IMR-90 (cell line): ENCODE measurements at regions not wholly inside any gene's neighbourhood (a gene's known extent, or its start where the extent isn't known, plus 50 kb on each side); places are given as distances from the start of the nearest gene placed in this dataset.

Source experiments
- ATAC-seq: fragments of 200-7000 bp; cut with Tn5 transposase; 2 replicates; pipeline ENCODE4 v1.9.1; 2020; ENCODE audit warnings: low read depth, mild to moderate bottlenecking, moderate library complexity
- BruUV-seq: library from RNA; stranded (reverse); fragments of 400-500 nt; replicated peaks from 2 replicates; lab custom pipeline; 2021; lab: Mats Ljungman, UMichigan
- CTCF ChIA-PET: fragments of 300-600 bp; formaldehyde crosslinking; extraction: SDS; loops from one replicate; lab custom pipeline; 2021; ENCODE audit warnings: antibody characterized with exemption; lab: Yijun Ruan, JAX
- POLR2A ChIA-PET: fragments of 300-600 bp; sonication (Branson Sonifier 250); formaldehyde crosslinking; loops from one replicate; lab custom pipeline; 2022; ENCODE audit warnings: antibody characterized with exemption; ENCODE audit not compliant: unreplicated experiment; lab: Charles Lee
- DNase-seq: peaks from one replicate; pipeline ENCODE4 v3.0.0; 2013
- H2AFZ ChIP-seq: replicated peaks from 2 replicates; pipeline ENCODE3; 2013; ENCODE audit warnings: low read length, mild to moderate bottlenecking; ENCODE audit not compliant: poor library complexity
- H2AK5ac ChIP-seq: 2 replicates; pipeline ENCODE4 v1.6.1; 2013; ENCODE audit warnings: low read depth, low read length, inconsistent platforms
- H2AK9ac ChIP-seq: replicated peaks from 2 replicates; pipeline ENCODE3; 2013; ENCODE audit warnings: mild to moderate bottlenecking, low read depth, low read length, moderate library complexity; ENCODE audit not compliant: poor library complexity
- H2BK120ac ChIP-seq: 2 replicates; pipeline ENCODE4 v1.6.1; 2013; ENCODE audit warnings: low read depth, low read length, inconsistent platforms
- H2BK15ac ChIP-seq: 3 replicates; pipeline ENCODE4 v1.6.1; 2013; ENCODE audit warnings: low read depth, low read length, inconsistent platforms
- H2BK20ac ChIP-seq: 2 replicates; pipeline ENCODE4 v1.6.1; 2013; ENCODE audit warnings: low read depth, mild to moderate bottlenecking, inconsistent platforms, low read length, moderate library complexity
- H2BK5ac ChIP-seq: 2 replicates; pipeline ENCODE4 v1.6.1; 2013; ENCODE audit warnings: mild to moderate bottlenecking, low read depth, low read length, inconsistent platforms; ENCODE audit not compliant: poor library complexity, severe bottlenecking
- H3K14ac ChIP-seq: replicated peaks from 2 replicates; pipeline ENCODE4 v1.6.1; 2013; ENCODE audit warnings: low read depth, low read length, inconsistent platforms
- H3K18ac ChIP-seq: 2 replicates; pipeline ENCODE4 v1.6.1; 2013; ENCODE audit warnings: low read depth, low read length, control low read depth
- H3K23ac ChIP-seq: 2 replicates; pipeline ENCODE4 v1.6.1; 2013; ENCODE audit warnings: low read depth, low read length, inconsistent platforms
- H3K27ac ChIP-seq: 2 replicates; pipeline ENCODE4 v1.5.1; 2013; ENCODE audit warnings: mild to moderate bottlenecking, control low read depth, low read length; ENCODE audit not compliant: insufficient read depth
- H3K27me3 ChIP-seq: 2 replicates; pipeline ENCODE4 v1.6.1; 2013; ENCODE audit warnings: low read length; ENCODE audit not compliant: control insufficient read depth, insufficient read depth
- H3K36me3 ChIP-seq: 2 replicates; pipeline ENCODE4 v1.6.1; 2013; ENCODE audit warnings: low read length, mixed read lengths; ENCODE audit not compliant: control insufficient read depth, insufficient read depth
- H3K4ac ChIP-seq: 2 replicates; pipeline ENCODE4 v1.6.1; 2013; ENCODE audit warnings: low read depth, low read length, inconsistent platforms
- H3K4me1 ChIP-seq: 2 replicates; pipeline ENCODE4 v1.6.1; 2013; ENCODE audit warnings: low read length, mixed read lengths; ENCODE audit not compliant: control insufficient read depth, insufficient read depth
- H3K4me2 ChIP-seq: 2 replicates; pipeline ENCODE4 v1.6.1; 2013; ENCODE audit warnings: low read depth, mild to moderate bottlenecking, control low read depth, low read length, moderate library complexity
- H3K4me3 ChIP-seq: 2 replicates; pipeline ENCODE4 v1.5.1; 2013; ENCODE audit warnings: low read depth, mild to moderate bottlenecking, control low read depth, low read length, moderate library complexity; ENCODE audit not compliant: insufficient read depth
- H3K56ac ChIP-seq: 2 replicates; pipeline ENCODE4 v1.6.1; 2013; ENCODE audit warnings: low read length, inconsistent platforms; ENCODE audit not compliant: insufficient read depth; ENCODE audit errors: extremely low read depth
- H3K79me1 ChIP-seq, 2 experiments: 2 replicates each; pipeline ENCODE4 v1.6.1; 2013; ENCODE audit warnings: low read length in 2 of 2, inconsistent platforms in 1 of 2, low read depth in 1 of 2
- H3K9ac ChIP-seq: 2 replicates; pipeline ENCODE4 v1.6.1; 2013; ENCODE audit warnings: low read depth, low read length, control low read depth
- H3K9me1 ChIP-seq: 2 replicates; pipeline ENCODE4 v1.6.1; 2013; ENCODE audit warnings: low read length, inconsistent platforms; ENCODE audit not compliant: insufficient read depth
- H3K9me3 ChIP-seq: 2 replicates; pipeline ENCODE4 v1.6.1; 2013; ENCODE audit warnings: low read length; ENCODE audit not compliant: control insufficient read depth, insufficient read depth
- H4K20me1 ChIP-seq: 2 replicates; pipeline ENCODE4 v1.6.1; 2013; ENCODE audit warnings: low read length, inconsistent platforms; ENCODE audit not compliant: insufficient read depth
- H4K5ac ChIP-seq: 2 replicates; pipeline ENCODE4 v1.6.1; 2013; ENCODE audit warnings: mild to moderate bottlenecking, low read depth, low read length, control low read depth
- H4K8ac ChIP-seq, 2 experiments: 2 replicates each; pipeline ENCODE4 v1.6.1; 2013; ENCODE audit warnings: low read depth in 2 of 2, low read length in 2 of 2, control low read depth in 1 of 2, inconsistent platforms in 1 of 2
- H4K91ac ChIP-seq: 2 replicates; pipeline ENCODE4 v1.6.1; 2013; ENCODE audit warnings: low read depth, low read length, inconsistent platforms; ENCODE audit not compliant: insufficient read depth
- BHLHE40 ChIP-seq: fragments of 150-350 bp; IDR thresholded peaks from 2 replicates; pipeline ENCODE4 v1.6.1; 2016; ENCODE audit warnings: mild to moderate bottlenecking, low read depth, low read length
- CEBPB ChIP-seq: IDR thresholded peaks from 2 replicates; pipeline ENCODE4 v1.6.1; 2012; ENCODE audit warnings: low read depth, low read length, improper control_type of control experiment
- CHD1 ChIP-seq: IDR thresholded peaks from 2 replicates; pipeline ENCODE4 v1.6.1; 2012; ENCODE audit warnings: low read depth, low read length, improper control_type of control experiment
- CTCF ChIP-seq: conservative IDR thresholded peaks from 2 replicates; pipeline ENCODE4 v1.5.1; 2012; ENCODE audit warnings: mild to moderate bottlenecking, low read depth, low read length, improper control_type of control experiment
- ELK1 ChIP-seq: fragments of 150-350 bp; IDR thresholded peaks from 2 replicates; pipeline ENCODE4 v1.6.1; 2016; ENCODE audit warnings: low read depth, mild to moderate bottlenecking, low read length, moderate library complexity, borderline replicate concordance
- FOS ChIP-seq: fragments of 150-350 bp; IDR thresholded peaks from 2 replicates; pipeline ENCODE4 v1.6.1; 2016; ENCODE audit warnings: low read depth, low read length
- MAFK ChIP-seq: IDR thresholded peaks from 2 replicates; pipeline ENCODE4 v1.6.1; 2012; ENCODE audit warnings: low read depth, low read length, improper control_type of control experiment
- MAZ ChIP-seq: IDR thresholded peaks from 2 replicates; pipeline ENCODE4 v1.6.1; 2012; ENCODE audit warnings: low read depth, mild to moderate bottlenecking, low read length, improper control_type of control experiment, moderate library complexity, borderline replicate concordance
- MXI1 ChIP-seq: IDR thresholded peaks from 2 replicates; pipeline ENCODE4 v1.6.1; 2012; ENCODE audit warnings: low read depth, mild to moderate bottlenecking, low read length, moderate library complexity, borderline replicate concordance
- NFE2L2 ChIP-seq: fragments of 150-350 bp; IDR thresholded peaks from 2 replicates; pipeline ENCODE4 v1.6.1; 2016; ENCODE audit warnings: low read depth, mild to moderate bottlenecking, low read length
- POLR2A ChIP-seq: IDR thresholded peaks from 2 replicates; pipeline ENCODE4 v1.6.1; 2012; ENCODE audit warnings: mild to moderate bottlenecking, low read depth, low read length
- RAD21 ChIP-seq: IDR thresholded peaks from 2 replicates; pipeline ENCODE4 v1.6.1; 2012; ENCODE audit warnings: low read length, improper control_type of control experiment
- RCOR1 ChIP-seq: IDR thresholded peaks from 2 replicates; pipeline ENCODE4 v1.6.1; 2012; ENCODE audit warnings: mild to moderate bottlenecking, low read length, improper control_type of control experiment; ENCODE audit not compliant: insufficient replicate concordance
- RFX5 ChIP-seq: IDR thresholded peaks from 2 replicates; pipeline ENCODE4 v1.8.0; 2012; ENCODE audit warnings: low read depth, mild to moderate bottlenecking, low read length, moderate library complexity
- SMC3 ChIP-seq: fragments of 150-350 bp; IDR thresholded peaks from 2 replicates; pipeline ENCODE4 v1.6.1; 2016; ENCODE audit warnings: low read depth, mild to moderate bottlenecking, antibody characterized with exemption, low read length, moderate library complexity
- USF2 ChIP-seq: fragments of 150-350 bp; IDR thresholded peaks from 2 replicates; pipeline ENCODE4 v1.6.1; 2017; ENCODE audit warnings: mild to moderate bottlenecking, antibody characterized with exemption, low read length, low read depth
- WGBS, 2 experiments: methylation state at CpG; one replicate each; pipeline versions ENCODE4 v1.1.5 to v1.1.7; 2013; ENCODE audit warnings: missing lambda C conversion rate in 2 of 2; ENCODE audit not compliant: insufficient read length in 1 of 2; ENCODE audit errors: extremely low coverage in 2 of 2; 5-methylcytosine and 5-hydroxymethylcytosine counted together
- dilution Hi-C: fragments of 300-500 bp; cut with HindIII; formaldehyde crosslinking; loops from one replicate; pipeline ENCODE4 v1.14.3; 2018; ENCODE audit warnings: low sequenced_read_pairs; ENCODE audit not compliant: unreplicated experiment
- in situ Hi-C: fragments of 300-500 bp; cut with MboI; formaldehyde crosslinking; loops from 3 replicates; pipeline ENCODE4 v1.14.3; 2019; ENCODE audit warnings: low sequenced_read_pairs, inconsistent platforms, mixed read lengths
- intact Hi-C: fragments of 100-400 bp; cut with micrococcal nuclease; formaldehyde crosslinking; loops from 2 replicates; pipeline ENCODE4 v1.10.0; 2022

GRCh38 chr13:37416291-37417059, 182.1 kb downstream of the POSTN start:
- Histone ChIP-seq H4K91ac (no peak overlapping the region), H3K27ac (no peak overlapping the region), H4K20me1 (no peaks in the 10 kb centered on the region), H3K18ac (no peak overlapping the region), H2BK5ac (no peak overlapping the region), H3K56ac (no peak overlapping the region), H3K4me3 (no peak overlapping the region), H3K27me3 (no peaks in the 10 kb centered on the region), H2BK120ac (no peak overlapping the region), H2AK9ac (no peak overlapping the region), H3K9me3 (no peaks in the 10 kb centered on the region), H3K14ac (no peak overlapping the region), H4K8ac (no peak overlapping the region), H4K5ac (no peak overlapping the region), H3K4ac (no peak overlapping the region), H3K4me2 (no peak overlapping the region), H2BK20ac (no peak overlapping the region), H3K79me1 (no peaks in the 10 kb centered on the region), H3K23ac (no peak overlapping the region), H3K9me1 (peaks cover 2% of the 10 kb centered on the region), H3K36me3 (no peaks in the 10 kb centered on the region), H2AK5ac (no peak overlapping the region), H2BK15ac (no peak overlapping the region), H3K4me1 (peaks cover 8% of the 10 kb centered on the region), H3K9ac (no peak overlapping the region), H2AFZ (no peak overlapping the region)
- in situ Hi-C loops (no loop called here), dilution Hi-C loops (no loop called here), intact Hi-C loops (loop anchor here (5.0 to 10.0 kb wide), 2 partner anchors 181 to 222 kb away; partner anchors contain the start of gene POSTN)
- ChIA-PET POLR2A (no interaction called here), CTCF (interaction anchor here (0.6 kb wide), 1 partner anchor 26 kb away, joined by 3 read pairs; no protein-coding TSS in a partner anchor)
- no peak for ATAC-seq
- TF ChIP-seq RFX5 = no peak
- no peak for TF ChIP-seq ELK1
- TF ChIP-seq POLR2A = no peak
- no peak for TF ChIP-seq CHD1
- TF ChIP-seq RCOR1 = no peak
- TF ChIP-seq CTCF = no peak
- no peak for TF ChIP-seq NFE2L2
- TF ChIP-seq SMC3 = no peak
- no peak for TF ChIP-seq MAFK
- TF ChIP-seq CEBPB = no peak
- TF ChIP-seq RAD21 = no peak
- no peak for TF ChIP-seq BHLHE40
- no peak for TF ChIP-seq MXI1
- no peak for TF ChIP-seq USF2
- no peak for TF ChIP-seq FOS
- no peak for TF ChIP-seq MAZ
- DNase-seq = no peak
- no CpG with 5 or more reads among the region's 2 CpGs for WGBS, 2 experiments
- BruUV-seq = no TSS peak
